SHP77 treated with DMSO at 0.1 percent for 48 hours (cell line): ENCODE measurements at regions not wholly inside any gene's neighbourhood (a gene's known extent, or its start where the extent isn't known, plus 50 kb on each side); places are given as distances from the start of the nearest gene placed in this dataset.
"Not testable (repeated sequence)": the region's sequence is repeated elsewhere in the genome, so short reads cannot be mapped to it uniquely, and the experiment has no call there.

Experiments
- DNase-seq: peaks from one replicate; lab custom pipeline; 2025; lab: John Stamatoyannopoulos, UW

GRCh38 chr18:29373000-29373399 is 1196.1 kb upstream of the CDH2 start:
- no peak for DNase-seq

GRCh38 chr18:29361843-29362242 is 1184.9 kb upstream of the CDH2 start:
- DNase-seq: no peak

GRCh38 chr18:29360659-29361058 is 1183.7 kb upstream of the CDH2 start:
- DNase-seq: not testable (repeated sequence)

GRCh38 chr18:29359222-29359621 is 1182.3 kb upstream of the CDH2 start:
- not testable (repeated sequence) for DNase-seq

- DNase-seq: no peak
Observed at GRCh38 chr18:29351171-29351570, 1174.2 kb upstream of the CDH2 start.

- DNase-seq: no peak
Observed at GRCh38 chr18:29328932-29329331, 1152.0 kb upstream of the CDH2 start.

- no peak for DNase-seq
Observed at GRCh38 chr18:29326214-29326613, 1149.3 kb upstream of the CDH2 start.

- DNase-seq: no peak
Observed at GRCh38 chr18:29321561-29321960, 1144.6 kb upstream of the CDH2 start.

GRCh38 chr18:29313312-29313711 is 1136.4 kb upstream of the CDH2 start:
- no peak for DNase-seq

- DNase-seq: no peak
Observed at GRCh38 chr18:29311580-29311979, 1134.7 kb upstream of the CDH2 start.

- DNase-seq: no peak
Observed at GRCh38 chr18:29309366-29309765, 1132.4 kb upstream of the CDH2 start.

- DNase-seq: no peak
Observed at GRCh38 chr18:29307982-29308381, 1131.1 kb upstream of the CDH2 start.

GRCh38 chr18:29307231-29307630 is 1130.3 kb upstream of the CDH2 start:
- DNase-seq: no peak

GRCh38 chr18:29305516-29305915 is 1128.6 kb upstream of the CDH2 start:
- no peak for DNase-seq

- DNase-seq: no peak
Observed at GRCh38 chr18:29301048-29301447, 1124.1 kb upstream of the CDH2 start.

- no peak for DNase-seq
Observed at GRCh38 chr18:29285471-29285870, 1108.5 kb upstream of the CDH2 start.

GRCh38 chr18:29271501-29271900 is 1094.6 kb upstream of the CDH2 start:
- no peak for DNase-seq

GRCh38 chr18:29259838-29260237 is 1082.9 kb upstream of the CDH2 start:
- DNase-seq: no peak

GRCh38 chr18:29254123-29254522 is 1077.2 kb upstream of the CDH2 start:
- no peak for DNase-seq

GRCh38 chr18:29251681-29252080 is 1074.8 kb upstream of the CDH2 start:
- no peak for DNase-seq

GRCh38 chr18:29250843-29251242 is 1073.9 kb upstream of the CDH2 start:
- DNase-seq: no peak

- DNase-seq: no peak
Observed at GRCh38 chr18:29250259-29250658, 1073.3 kb upstream of the CDH2 start.

GRCh38 chr18:29248805-29249204 is 1071.9 kb upstream of the CDH2 start:
- DNase-seq: no peak

GRCh38 chr18:29241199-29241598 is 1064.3 kb upstream of the CDH2 start:
- no peak for DNase-seq

GRCh38 chr18:29234751-29235150 is 1057.8 kb upstream of the CDH2 start:
- DNase-seq: no peak
